ENCODE measurements at regions not wholly inside any gene's neighbourhood (a gene's known extent, or its start where the extent isn't known, plus 50 kb on each side); places are given as distances from the start of the nearest gene placed in this dataset.

DNA sequence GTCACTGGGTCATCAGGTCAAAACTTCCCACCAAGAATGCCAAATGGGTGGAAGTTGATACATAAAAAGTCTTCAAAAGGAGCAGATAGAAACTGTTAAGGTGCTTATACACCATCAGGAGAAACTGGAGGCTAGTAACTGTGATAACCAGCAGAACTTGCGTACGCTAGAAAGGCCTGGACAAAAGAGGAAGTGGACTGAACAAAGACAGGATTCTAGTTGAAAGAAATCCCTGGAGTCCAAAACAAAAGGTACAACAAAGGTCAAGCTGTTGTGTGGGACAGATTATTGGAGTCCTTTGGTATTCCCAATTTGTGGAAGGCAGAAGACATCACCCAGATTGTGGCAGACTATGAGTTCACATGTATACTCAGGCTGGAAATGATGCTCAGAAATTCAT, 215.8 kb upstream of the PBX1 start:
- no peak overlapping the region for H4K8ac ChIP-seq (ENCODE audit: low read depth in 2 of 2, low read length in 2 of 2)
- intact Hi-C loops (cut with micrococcal nuclease) = no loop called here
- no peak overlapping the region for H2AFZ ChIP-seq (replicated peaks; ENCODE audit: low read length, poor library complexity)
- H2BK20ac ChIP-seq (ENCODE audit: low read depth, low read length) = no peak overlapping the region
- ChIA-PET CTCF (no interaction called here), POLR2A (ENCODE audit: unreplicated experiment) (no interaction called here)
- 92% methylated on average over 2 of the region's 2 CpGs; no CpG with 5 or more reads in 1 of the 2 experiments for WGBS, 2 experiments (ENCODE audit: extremely low coverage in 2 of 2, insufficient read length in 1 of 2)
- no peak overlapping the region for H4K5ac ChIP-seq (ENCODE audit: low read depth, low read length)
- ATAC-seq (ENCODE audit: low read depth) = no peak
- no peak overlapping the region for H3K14ac ChIP-seq (replicated peaks; ENCODE audit: low read depth, low read length)
- no peak overlapping the region for H3K9ac ChIP-seq (ENCODE audit: low read depth, low read length)
- H3K36me3 ChIP-seq (ENCODE audit: control insufficient read depth, insufficient read depth, low read length) = no peaks in the 10 kb centered on the region
- H4K91ac ChIP-seq (ENCODE audit: insufficient read depth, low read depth, low read length) = no peak overlapping the region
- H2BK5ac ChIP-seq (ENCODE audit: low read depth, low read length, poor library complexity, severe bottlenecking) = no peak overlapping the region
- H4K20me1 ChIP-seq (ENCODE audit: insufficient read depth, low read length) = no peaks in the 10 kb centered on the region
- TF ChIP-seq MXI1 (IDR thresholded peaks at IDR 0.05; ENCODE audit: borderline replicate concordance, low read depth, low read length) = no peak
- TF ChIP-seq, protein P1, sequence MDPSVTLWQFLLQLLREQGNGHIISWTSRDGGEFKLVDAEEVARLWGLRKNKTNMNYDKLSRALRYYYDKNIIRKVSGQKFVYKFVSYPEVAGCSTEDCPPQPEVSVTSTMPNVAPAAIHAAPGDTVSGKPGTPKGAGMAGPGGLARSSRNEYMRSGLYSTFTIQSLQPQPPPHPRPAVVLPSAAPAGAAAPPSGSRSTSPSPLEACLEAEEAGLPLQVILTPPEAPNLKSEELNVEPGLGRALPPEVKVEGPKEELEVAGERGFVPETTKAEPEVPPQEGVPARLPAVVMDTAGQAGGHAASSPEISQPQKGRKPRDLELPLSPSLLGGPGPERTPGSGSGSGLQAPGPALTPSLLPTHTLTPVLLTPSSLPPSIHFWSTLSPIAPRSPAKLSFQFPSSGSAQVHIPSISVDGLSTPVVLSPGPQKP (IDR thresholded peaks at IDR 0.05; ENCODE audit: borderline replicate concordance, low read depth, low read length) = no peak
- no peak for TF ChIP-seq RFX5 (IDR thresholded peaks at IDR 0.05; ENCODE audit: low read depth, low read length)
- H3K18ac ChIP-seq (ENCODE audit: low read depth, low read length) = no peak overlapping the region
- no peak overlapping the region for H3K27ac ChIP-seq (ENCODE audit: insufficient read depth, low read length)
- no peak overlapping the region for H3K56ac ChIP-seq (ENCODE audit: extremely low read depth, insufficient read depth, low read length)
- no peak overlapping the region for H2BK15ac ChIP-seq (ENCODE audit: low read depth, low read length)
- 0 out of 2 replicates have a peak, but pooled peaks cover 2% of the 10 kb centered on the region for H3K9me3 ChIP-seq (ENCODE audit: control insufficient read depth, insufficient read depth, low read length)
- H3K23ac ChIP-seq (ENCODE audit: low read depth, low read length) = no peak overlapping the region
- no peak overlapping the region for H2BK120ac ChIP-seq (ENCODE audit: low read depth, low read length)
- H2AK5ac ChIP-seq (ENCODE audit: low read depth, low read length) = no peak overlapping the region
- H3K9me1 ChIP-seq (ENCODE audit: insufficient read depth, low read length) = no peaks in the 10 kb centered on the region
- DNase-seq = no peak
- no peaks in the 10 kb centered on the region for H3K27me3 ChIP-seq (ENCODE audit: control insufficient read depth, insufficient read depth, low read length)
- no peaks in the 10 kb centered on the region for H3K79me1 ChIP-seq (ENCODE audit: low read depth in 1 of 2, low read length in 2 of 2)
- BruUV-seq (replicated peaks) = no TSS peak
- H3K4ac ChIP-seq (ENCODE audit: low read depth, low read length) = no peak overlapping the region
- dilution Hi-C loops (cut with HindIII; ENCODE audit: low sequenced_read_pairs, unreplicated experiment) = no loop called here
- H3K4me3 ChIP-seq (ENCODE audit: insufficient read depth, low read depth, low read length) = no peak overlapping the region
- no peak overlapping the region for H3K4me2 ChIP-seq (ENCODE audit: low read depth, low read length)
- in situ Hi-C loops (cut with MboI; ENCODE audit: low sequenced_read_pairs) = no loop called here
- H3K4me1 ChIP-seq (ENCODE audit: control insufficient read depth, insufficient read depth, low read length) = no peaks in the 10 kb centered on the region
- no peak overlapping the region for H2AK9ac ChIP-seq (replicated peaks; ENCODE audit: low read depth, low read length, poor library complexity)

All from IMR-90 (cell line).